Renal cortex interstitium (tissue), 11 donors: ENCODE measurements at regions not wholly inside any gene's neighbourhood (a gene's known extent, or its start where the extent isn't known, plus 50 kb on each side); places are given as distances from the start of the nearest gene placed in this dataset.

Experiments
- DNase-seq, 11 donors: peaks; one replicate each; pipeline ENCODE4 v3.0.0-alpha.2; 2013; ENCODE audit warnings: low read depth in 9 of 11, low spot score in 4 of 11; ENCODE audit errors: extremely low read depth in 1 of 11

GRCh38 chr22:34976886-34977285 is 89.1 kb upstream of the ISX start:
- DNase-seq, result no peak

- peak in 4 of 11 donors; percentile 12 to 24 (median 20) for DNase-seq
Observed at GRCh38 chr22:34986523-34986922, 79.4 kb upstream of the ISX start.

GRCh38 chr22:34992672-34993071 is 73.3 kb upstream of the ISX start:
- no peak for DNase-seq

GRCh38 chr22:34993548-34993947 is 72.4 kb upstream of the ISX start:
- DNase-seq, result no peak

- no peak for DNase-seq
Observed at GRCh38 chr22:34997633-34998299, 68.2 kb upstream of the ISX start.

GRCh38 chr22:34998921-34999320 is 67.0 kb upstream of the ISX start:
- no peak for DNase-seq

- no peak for DNase-seq
Observed at GRCh38 chr22:35008213-35008612, 57.7 kb upstream of the ISX start.

GRCh38 chr22:35010543-35010942 is 55.4 kb upstream of the ISX start:
- DNase-seq, result no peak

- no peak for DNase-seq
Observed at GRCh38 chr22:35014812-35015211, 51.1 kb upstream of the ISX start.
